HT1080 (cell line): ENCODE measurements at regions not wholly inside any gene's neighbourhood (a gene's known extent, or its start where the extent isn't known, plus 50 kb on each side); places are given as distances from the start of the nearest gene placed in this dataset.
A peak's percentile ranks its signal among the peaks of the same experiment; 100 is the strongest.

Experiments
- DNase-seq: peaks from one replicate; pipeline ENCODE4 v3.0.0-alpha.2; 2015; ENCODE audit warnings: low read depth

- no peak for DNase-seq
Observed at GRCh38 chr6:84464471-84464870, 237.0 kb upstream of the CEP162 start.

- DNase-seq, result peak; percentile 69
Observed at GRCh38 chr6:84462698-84463097, 235.3 kb upstream of the CEP162 start.

GRCh38 chr6:84461461-84461860 lies 234.0 kb upstream of the CEP162 start:
- no peak for DNase-seq

- DNase-seq, result no peak
Observed at GRCh38 chr6:84460491-84460890, 233.0 kb upstream of the CEP162 start.

- DNase-seq, result no peak
Observed at GRCh38 chr6:84459401-84459800, 232.0 kb upstream of the CEP162 start.

GRCh38 chr6:84458271-84458670 lies 230.8 kb upstream of the CEP162 start:
- no peak for DNase-seq

GRCh38 chr6:84457276-84457675 lies 229.8 kb upstream of the CEP162 start:
- DNase-seq, result peak; percentile 69

GRCh38 chr6:84456803-84457202 lies 229.4 kb upstream of the CEP162 start:
- no peak for DNase-seq

- peak; percentile 67 for DNase-seq
Observed at GRCh38 chr6:84455511-84456029, 228.1 kb upstream of the CEP162 start.

- DNase-seq, result no peak
Observed at GRCh38 chr6:84453499-84453898, 226.1 kb upstream of the CEP162 start.

- DNase-seq, result no peak
Observed at GRCh38 chr6:84450018-84450417, 222.6 kb upstream of the CEP162 start.

GRCh38 chr6:84449220-84449619 lies 221.8 kb upstream of the CEP162 start:
- no peak for DNase-seq

GRCh38 chr6:84448331-84448730 lies 220.9 kb upstream of the CEP162 start:
- DNase-seq, result no peak

- DNase-seq, result no peak
Observed at GRCh38 chr6:84447651-84448050, 220.2 kb upstream of the CEP162 start.

- DNase-seq, result no peak
Observed at GRCh38 chr6:84445068-84445467, 217.6 kb upstream of the CEP162 start.

GRCh38 chr6:84442208-84442607 lies 214.8 kb upstream of the CEP162 start:
- DNase-seq, result no peak

GRCh38 chr6:84441456-84441855 lies 214.0 kb upstream of the CEP162 start:
- DNase-seq, result peak; percentile 15

- no peak for DNase-seq
Observed at GRCh38 chr6:84434550-84434949, 207.1 kb upstream of the CEP162 start.

GRCh38 chr6:84432619-84433018 lies 205.2 kb upstream of the CEP162 start:
- no peak for DNase-seq

- peak; percentile 23 for DNase-seq
Observed at GRCh38 chr6:84428300-84428907, 201.0 kb upstream of the CEP162 start.

GRCh38 chr6:84425971-84426705 lies 198.7 kb upstream of the CEP162 start:
- DNase-seq, result no peak

- DNase-seq, result no peak
Observed at GRCh38 chr6:84424956-84425355, 197.5 kb upstream of the CEP162 start.

- peak; percentile 47 for DNase-seq
Observed at GRCh38 chr6:84422380-84422968, 195.0 kb upstream of the CEP162 start.
